HCT116 (cell line): ENCODE measurements at regions not wholly inside any gene's neighbourhood (a gene's known extent, or its start where the extent isn't known, plus 50 kb on each side); places are given as distances from the start of the nearest gene placed in this dataset.

Experiments
- ATAC-seq: fragments of 200-7000 bp; cut with Tn5 transposase; 2 replicates; pipeline ENCODE4 v1.9.1; 2020; ENCODE audit warnings: mild to moderate bottlenecking, moderate library complexity
- BruUV-seq: library from RNA; stranded (reverse); fragments of 400-500 nt; replicated peaks from 2 replicates; lab custom pipeline; 2021; lab: Mats Ljungman, UMichigan
- CTCF ChIA-PET: fragments of 300-600 bp; sonication (Branson Sonifier 250); formaldehyde crosslinking; loops from one replicate; lab custom pipeline; 2021; ENCODE audit warnings: antibody characterized with exemption; lab: Charles Lee
- POLR2A ChIA-PET: fragments of 300-600, 350-600 bp; sonication (Branson Sonifier 250); formaldehyde crosslinking; loops from one replicate; lab custom pipeline; 2021; ENCODE audit warnings: antibody characterized with exemption; lab: Charles Lee
- RAD21 ChIA-PET, 2 experiments: fragments of 300-600 bp; sonication (Branson Sonifier 250); formaldehyde crosslinking; loops; one replicate each; lab custom pipeline; 2023; ENCODE audit warnings: low total read pairs in 2 of 2; ENCODE audit not compliant: uncharacterized antibody in 2 of 2, unreplicated experiment in 2 of 2, low non-redundant PET in 1 of 2; lab: Charles Lee
- DNase-seq: peaks from one replicate; pipeline ENCODE4 v3.0.0-alpha.2; 2010; ENCODE audit warnings: low read depth, low spot score
- H2AFZ ChIP-seq: fragments of 200-600 bp; shearing (Covaris generic), sonication (generic); 2 replicates; pipeline ENCODE4 v1.6.1; 2017; ENCODE audit warnings: low read depth, mixed run types, mixed read lengths, antibody characterized with exemption, low read length; ENCODE audit not compliant: poor library complexity, severe bottlenecking
- H3K27ac ChIP-seq: 2 replicates; pipeline ENCODE4 v1.5.1; 2012; ENCODE audit warnings: low read depth, low read length
- H3K27me3 ChIP-seq: fragments of 200-600 bp; sonication (generic); 2 replicates; pipeline ENCODE4 v1.6.1; 2016; ENCODE audit warnings: mixed run types, low read length, mixed read lengths; ENCODE audit not compliant: insufficient read depth
- H3K36me3 ChIP-seq, 2 experiments: fragments of 200-500 bp in 1 of 2; fragments of 200-600 bp in 1 of 2; sonication (Bioruptor generic) in 1 of 2; sonication (generic) in 1 of 2; 2 replicates each; pipeline versions ENCODE4 v1.5.1 to v1.6.1; 2014 to 2016; ENCODE audit warnings: low read length in 2 of 2, inconsistent platforms in 1 of 2, mixed read lengths in 1 of 2, mixed run types in 1 of 2; ENCODE audit not compliant: insufficient read depth in 2 of 2, control insufficient read depth in 1 of 2
- H3K4me1 ChIP-seq, 2 experiments: fragments of 200-600 bp in 1 of 2; sonication (generic) in 1 of 2; 2 replicates each; pipeline versions ENCODE4 v1.5.1 to v1.6.1; 2012 to 2017; ENCODE audit warnings: low read length in 2 of 2, inconsistent platforms in 1 of 2, mild to moderate bottlenecking in 1 of 2, mixed read lengths in 1 of 2, mixed run types in 1 of 2, moderate library complexity in 1 of 2; ENCODE audit not compliant: insufficient read depth in 2 of 2, control insufficient read depth in 1 of 2
- H3K4me2 ChIP-seq: fragments of 200-600 bp; sonication (generic); 2 replicates; pipeline ENCODE4 v1.6.1; 2017; ENCODE audit warnings: mixed run types, low read length, mixed read lengths
- H3K4me3 ChIP-seq, 2 experiments: fragments of 200-600 bp in 1 of 2; sonication (generic) in 1 of 2; replicated peaks in 1 of 2; 2 replicates each; pipeline ENCODE4 v1.5.1; 2011 to 2016; ENCODE audit warnings: low read length in 2 of 2, control low read depth in 1 of 2, low read depth in 1 of 2, mild to moderate bottlenecking in 1 of 2, mixed read lengths in 1 of 2, mixed run types in 1 of 2
- H3K79me2 ChIP-seq: fragments of 200-600 bp; sonication (generic); 2 replicates; pipeline ENCODE4 v1.6.1; 2017; ENCODE audit warnings: mild to moderate bottlenecking, mixed run types, low read length, moderate library complexity, mixed read lengths; ENCODE audit not compliant: insufficient read depth
- H3K9ac ChIP-seq: fragments of 200-600 bp; sonication (generic); 2 replicates; pipeline ENCODE4 v1.6.1; 2016; ENCODE audit warnings: low read length, mixed read lengths
- H3K9me2 ChIP-seq: fragments of 200-600 bp; sonication (generic), shearing (Covaris generic); 2 replicates; pipeline ENCODE4 v1.6.1; 2017; ENCODE audit warnings: mixed run types, mild to moderate bottlenecking, moderate library complexity; ENCODE audit not compliant: insufficient read depth
- H3K9me3 ChIP-seq, 2 experiments: fragments of 200-500 bp in 1 of 2; fragments of 200-600 bp in 1 of 2; sonication (Bioruptor generic) in 1 of 2; sonication (generic) in 1 of 2; 2 replicates each; pipeline ENCODE4 v1.6.1; 2014 to 2017; ENCODE audit warnings: low read length in 2 of 2, mixed read lengths in 2 of 2, inconsistent platforms in 1 of 2, low read depth in 1 of 2, mild to moderate bottlenecking in 1 of 2, mixed run types in 1 of 2, moderate library complexity in 1 of 2; ENCODE audit not compliant: control insufficient read depth in 1 of 2, insufficient read depth in 1 of 2
- H4K20me1 ChIP-seq: fragments of 200-600 bp; sonication (generic), shearing (Covaris generic); 2 replicates; pipeline ENCODE4 v1.6.1; 2017; ENCODE audit warnings: mixed run types, mild to moderate bottlenecking, moderate library complexity; ENCODE audit not compliant: insufficient read depth
- ATF3 ChIP-seq: IDR thresholded peaks from 2 replicates; pipeline ENCODE4 v1.6.1; 2012
- CBX3 ChIP-seq: IDR thresholded peaks from 2 replicates; pipeline ENCODE4 v1.6.1; 2012; ENCODE audit warnings: low read depth
- CTCF ChIP-seq, 3 experiments: fragments of 200-600 bp in 1 of 3; sonication (generic) in 1 of 3; IDR thresholded peaks in 2 of 3; conservative IDR thresholded peaks in 1 of 3; 2 replicates each; pipeline ENCODE4 v1.5.1; 2012 to 2017; ENCODE audit warnings: low read depth in 2 of 3, low read length in 2 of 3, antibody characterized with exemption in 1 of 3, borderline replicate concordance in 1 of 3, control low read depth in 1 of 3, mild to moderate bottlenecking in 1 of 3, mixed read lengths in 1 of 3, mixed run types in 1 of 3, moderate library complexity in 1 of 3; ENCODE audit not compliant: insufficient read depth in 1 of 3
- ELF1 ChIP-seq: IDR thresholded peaks from 2 replicates; pipeline ENCODE4 v1.6.1; 2012; ENCODE audit warnings: low read depth, borderline replicate concordance
- MAX ChIP-seq: IDR thresholded peaks from 2 replicates; pipeline ENCODE4 v1.6.1; 2012
- POLR2AphosphoS5 ChIP-seq: IDR thresholded peaks from 2 replicates; pipeline ENCODE4 v1.6.1; 2011; ENCODE audit warnings: mild to moderate bottlenecking, low read depth, low read length, moderate library complexity
- RAD21 ChIP-seq: IDR thresholded peaks from 2 replicates; pipeline ENCODE4 v1.6.1; 2012; ENCODE audit warnings: low read depth, mild to moderate bottlenecking
- REST ChIP-seq: IDR thresholded peaks from 2 replicates; pipeline ENCODE4 v1.6.1; 2012; ENCODE audit warnings: low read depth
- TCF7L2 ChIP-seq: IDR thresholded peaks from 2 replicates; pipeline ENCODE4 v1.7.0; 2011; ENCODE audit warnings: borderline replicate concordance, inconsistent platforms; ENCODE audit not compliant: insufficient read depth, insufficient read length; ENCODE audit errors: extremely low read depth
- intact Hi-C: fragments of 100-400 bp; cut with micrococcal nuclease; formaldehyde crosslinking; loops from 2 replicates; pipeline ENCODE4 v1.10.0; 2022

GRCh38 chr3:116821371-116821770 is 111.8 kb downstream of the TUSC7 start:
- H3K9me2 ChIP-seq: no peaks in the 10 kb centered on the region
- H3K27me3 ChIP-seq: no peaks in the 10 kb centered on the region
- BruUV-seq: no TSS peak
- ATAC-seq: no peak
- POLR2A ChIA-PET: no interaction called here
- H3K4me2 ChIP-seq: no peak overlapping the region
- CTCF ChIA-PET: no interaction called here
- no peaks in the 10 kb centered on the region for H3K4me1 ChIP-seq
- H3K4me3 ChIP-seq: no peak overlapping the region
- H3K27ac ChIP-seq: no peak overlapping the region
- no peak overlapping the region for H3K9ac ChIP-seq
- H3K9me3 ChIP-seq: no peaks in the 10 kb centered on the region
- H3K36me3 ChIP-seq: no peaks in the 10 kb centered on the region
- no peak for TF ChIP-seq RAD21
- TF ChIP-seq REST: no peak
- TF ChIP-seq CTCF (IDR thresholded peaks at IDR 0.05 in 2 of 3, conservative IDR thresholded peaks at IDR 0.05 in 1 of 3; ENCODE audit: borderline replicate concordance in 1 of 3, insufficient read depth in 1 of 3, low read depth in 2 of 3, low read length in 2 of 3): no peak
- TF ChIP-seq ATF3: no peak
- TF ChIP-seq POLR2AphosphoS5: no peak
- TF ChIP-seq MAX: no peak
- no peak for TF ChIP-seq ELF1
- TF ChIP-seq TCF7L2: no peak
- TF ChIP-seq CBX3: no peak
- TF ChIP-seq, all 23 proteins: peak for 0
- Histone ChIP-seq H3K79me2 (no peaks in the 10 kb centered on the region), H2AFZ (no peak overlapping the region), H4K20me1 (no peaks in the 10 kb centered on the region)
- no peak for DNase-seq
- intact Hi-C loops: loop anchor here (10.0 kb wide), 1 partner anchor 503 kb away; no protein-coding TSS in a partner anchor
- RAD21 ChIA-PET: no interaction called here
